K562 (cell line): ENCODE measurements at regions not wholly inside any gene's neighbourhood (a gene's known extent, or its start where the extent isn't known, plus 50 kb on each side); places are given as distances from the start of the nearest gene placed in this dataset.

Experiments used
- FOSL1 ChIP-seq: fragments of 200-800 bp; sonication (Bioruptor generic); conservative IDR thresholded peaks from 2 replicates; pipeline ENCODE4 v1.6.1; 2016; ENCODE audit warnings: missing genetic modification characterization, missing compliant biosample characterization
- MTA2 ChIP-seq: fragments of 450-650 bp; IDR thresholded peaks from 2 replicates; pipeline ENCODE4 v1.6.1; 2016; ENCODE audit warnings: low read depth
- RAD21 ChIP-seq, 2 experiments: fragments of 250-450 bp in 1 of 2; fragments of 450-650 bp in 1 of 2; sonication (Bioruptor Pico) in 1 of 2; formaldehyde crosslinking in 1 of 2; IDR thresholded peaks in 1 of 2; conservative IDR thresholded peaks in 1 of 2; 2 replicates each; pipeline versions ENCODE4 v1.4.0 to v1.8.0; 2020 to 2022; ENCODE audit warnings: mild to moderate bottlenecking in 2 of 2, moderate library complexity in 1 of 2
- SIN3B ChIP-seq: fragments of 450-650 bp; IDR thresholded peaks from 2 replicates; pipeline ENCODE4 v1.6.1; 2017; ENCODE audit warnings: low read depth, mild to moderate bottlenecking, moderate library complexity
- TF ChIP-seq, protein P1 (sequence below): fragments of 250-450 bp; sonication (Bioruptor Pico); IDR thresholded peaks from 2 replicates; pipeline ENCODE4 v1.6.1; 2021; ENCODE audit warnings: mild to moderate bottlenecking
- TF ChIP-seq, protein P2 (sequence below): fragments of 150-350 bp; IDR thresholded peaks from 2 replicates; pipeline ENCODE4 v1.6.1; 2014; ENCODE audit warnings: low read depth, mild to moderate bottlenecking, low read length, borderline replicate concordance

DNA sequence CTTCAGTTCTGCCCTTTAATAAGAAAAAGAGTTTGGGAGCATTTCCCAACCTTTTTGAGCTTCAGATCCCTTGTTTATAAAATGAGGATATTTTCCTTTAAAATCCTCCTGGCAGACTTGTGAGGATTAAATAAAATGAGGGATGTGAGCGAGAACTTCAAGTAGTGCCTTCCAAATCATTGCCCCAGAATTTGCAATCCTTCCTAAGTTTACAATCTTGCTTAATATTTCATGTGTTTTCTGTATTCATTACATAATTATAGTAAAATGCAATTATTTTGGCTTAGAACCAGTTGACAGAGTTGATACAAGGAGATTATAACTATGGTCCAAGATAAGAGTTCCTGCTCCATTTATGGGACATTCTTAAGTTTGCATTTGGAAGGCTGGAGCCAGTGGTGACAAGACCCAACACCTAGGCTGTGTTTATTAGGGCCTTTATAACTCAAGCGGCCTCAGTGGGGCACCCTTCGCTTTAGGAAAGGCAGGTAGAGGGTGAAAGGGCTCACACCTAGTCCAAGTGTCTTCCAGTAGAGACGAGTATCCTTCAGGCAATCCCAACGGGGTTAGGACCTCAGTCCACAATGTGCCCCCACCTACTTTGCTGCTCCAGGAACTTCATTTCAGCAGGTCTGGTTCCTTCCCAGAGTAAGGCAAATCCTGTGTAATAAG lies 317.5 kb downstream of the WDR11 start:
- TF ChIP-seq, protein P1, sequence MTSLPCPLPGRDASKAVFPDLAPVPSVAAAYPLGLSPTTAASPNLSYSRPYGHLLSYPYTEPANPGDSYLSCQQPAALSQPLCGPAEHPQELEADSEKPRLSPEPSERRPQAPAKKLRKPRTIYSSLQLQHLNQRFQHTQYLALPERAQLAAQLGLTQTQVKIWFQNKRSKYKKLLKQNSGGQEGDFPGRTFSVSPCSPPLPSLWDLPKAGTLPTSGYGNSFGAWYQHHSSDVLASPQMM (CRISPR knock-in tag): no peak
- no peak for TF ChIP-seq SIN3B
- TF ChIP-seq RAD21 (CRISPR knock-in tag; conservative IDR thresholded peaks at IDR 0.05 in 1 of 2, IDR thresholded peaks at IDR 0.05 in 1 of 2): no peak
- TF ChIP-seq, protein P2, sequence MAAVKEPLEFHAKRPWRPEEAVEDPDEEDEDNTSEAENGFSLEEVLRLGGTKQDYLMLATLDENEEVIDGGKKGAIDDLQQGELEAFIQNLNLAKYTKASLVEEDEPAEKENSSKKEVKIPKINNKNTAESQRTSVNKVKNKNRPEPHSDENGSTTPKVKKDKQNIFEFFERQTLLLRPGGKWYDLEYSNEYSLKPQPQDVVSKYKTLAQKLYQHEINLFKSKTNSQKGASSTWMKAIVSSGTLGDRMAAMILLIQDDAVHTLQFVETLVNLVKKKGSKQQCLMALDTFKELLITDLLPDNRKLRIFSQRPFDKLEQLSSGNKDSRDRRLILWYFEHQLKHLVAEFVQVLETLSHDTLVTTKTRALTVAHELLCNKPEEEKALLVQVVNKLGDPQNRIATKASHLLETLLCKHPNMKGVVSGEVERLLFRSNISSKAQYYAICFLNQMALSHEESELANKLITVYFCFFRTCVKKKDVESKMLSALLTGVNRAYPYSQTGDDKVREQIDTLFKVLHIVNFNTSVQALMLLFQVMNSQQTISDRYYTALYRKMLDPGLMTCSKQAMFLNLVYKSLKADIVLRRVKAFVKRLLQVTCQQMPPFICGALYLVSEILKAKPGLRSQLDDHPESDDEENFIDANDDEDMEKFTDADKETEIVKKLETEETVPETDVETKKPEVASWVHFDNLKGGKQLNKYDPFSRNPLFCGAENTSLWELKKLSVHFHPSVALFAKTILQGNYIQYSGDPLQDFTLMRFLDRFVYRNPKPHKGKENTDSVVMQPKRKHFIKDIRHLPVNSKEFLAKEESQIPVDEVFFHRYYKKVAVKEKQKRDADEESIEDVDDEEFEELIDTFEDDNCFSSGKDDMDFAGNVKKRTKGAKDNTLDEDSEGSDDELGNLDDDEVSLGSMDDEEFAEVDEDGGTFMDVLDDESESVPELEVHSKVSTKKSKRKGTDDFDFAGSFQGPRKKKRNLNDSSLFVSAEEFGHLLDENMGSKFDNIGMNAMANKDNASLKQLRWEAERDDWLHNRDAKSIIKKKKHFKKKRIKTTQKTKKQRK: no peak
- no peak for TF ChIP-seq MTA2
- no peak for TF ChIP-seq FOSL1 (tag)
